ENCODE measurements at regions not wholly inside any gene's neighbourhood (a gene's known extent, or its start where the extent isn't known, plus 50 kb on each side); places are given as distances from the start of the nearest gene placed in this dataset.

DNA sequence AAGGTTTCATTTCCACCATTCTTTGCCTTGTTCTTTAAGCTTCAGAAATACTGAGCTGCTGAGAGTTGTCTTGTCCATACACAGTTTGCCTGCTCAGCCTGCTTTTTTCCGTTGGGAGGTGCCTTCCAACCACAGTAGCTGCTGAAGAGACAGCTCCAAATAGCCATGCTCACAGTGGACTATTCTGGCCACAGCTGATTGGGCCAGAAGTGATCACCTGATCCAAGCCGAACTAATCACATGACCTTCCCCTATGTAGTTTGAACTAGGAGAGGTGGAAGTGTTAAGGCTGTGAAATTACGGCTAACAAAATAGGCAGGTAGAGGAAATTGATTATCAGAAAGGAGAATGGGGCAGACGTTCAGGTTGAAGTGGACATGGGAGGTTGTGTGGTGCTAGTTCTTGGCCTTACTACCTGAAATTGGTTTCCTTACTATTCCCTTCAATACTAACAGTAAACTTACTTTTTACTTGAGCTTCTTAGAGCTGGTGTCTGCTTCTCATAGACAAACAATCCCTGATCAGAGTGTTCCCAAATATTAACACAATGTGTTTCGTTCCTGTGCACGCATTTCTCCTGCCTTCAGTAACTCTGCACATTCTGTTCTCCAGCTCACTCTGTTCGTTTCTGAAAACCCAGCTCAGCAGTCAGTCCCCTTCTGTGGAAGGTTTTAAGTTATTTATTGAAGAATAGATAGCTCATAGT is 136.1 kb downstream of the RWDD3 start:
- peak; percentile 1 for DNase-seq (ENCODE audit: extremely low read depth, low read depth)

DNA sequence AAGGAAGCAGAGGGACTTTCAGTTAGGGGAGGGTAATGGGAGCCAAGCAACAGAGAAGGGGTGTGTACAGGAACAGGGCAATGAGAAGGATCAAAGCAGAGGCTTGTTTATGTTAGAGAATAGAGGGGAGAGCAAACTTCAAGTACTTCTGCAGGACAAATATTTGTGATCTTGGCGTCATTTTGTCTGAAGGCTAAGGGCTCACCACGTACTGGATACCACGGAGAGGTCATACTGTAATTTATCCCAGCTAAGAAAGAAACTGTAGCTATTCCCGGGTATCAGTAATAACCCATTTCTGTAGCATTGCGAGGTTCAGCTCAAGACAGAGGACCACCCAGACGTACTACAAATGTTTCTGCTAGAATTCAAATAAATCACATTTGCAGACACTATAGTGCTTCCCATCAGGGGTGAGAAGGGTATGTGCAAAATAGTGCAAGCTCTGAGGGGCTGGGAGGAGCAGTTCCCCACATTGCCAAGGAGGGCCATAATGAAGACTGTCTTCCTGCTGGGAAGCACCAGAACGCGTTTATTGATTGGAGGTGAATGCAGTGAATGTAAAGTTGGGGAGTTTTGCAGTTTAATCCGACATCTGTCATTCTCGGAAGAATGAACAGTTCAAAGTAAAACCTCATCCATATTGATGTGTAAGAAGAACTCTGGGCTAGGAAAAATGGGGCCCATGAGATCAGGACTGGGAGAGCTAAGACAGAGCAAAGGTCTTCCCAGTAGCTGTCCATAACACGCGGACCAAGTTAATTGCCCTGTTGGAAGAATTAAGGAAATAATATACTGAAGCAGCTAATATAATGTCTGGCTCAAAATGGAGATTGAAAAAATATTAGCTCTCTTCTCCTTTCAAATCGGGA is 136.9 kb downstream of the RWDD3 start:
- DNase-seq (ENCODE audit: extremely low read depth, low read depth), result no peak

DNA sequence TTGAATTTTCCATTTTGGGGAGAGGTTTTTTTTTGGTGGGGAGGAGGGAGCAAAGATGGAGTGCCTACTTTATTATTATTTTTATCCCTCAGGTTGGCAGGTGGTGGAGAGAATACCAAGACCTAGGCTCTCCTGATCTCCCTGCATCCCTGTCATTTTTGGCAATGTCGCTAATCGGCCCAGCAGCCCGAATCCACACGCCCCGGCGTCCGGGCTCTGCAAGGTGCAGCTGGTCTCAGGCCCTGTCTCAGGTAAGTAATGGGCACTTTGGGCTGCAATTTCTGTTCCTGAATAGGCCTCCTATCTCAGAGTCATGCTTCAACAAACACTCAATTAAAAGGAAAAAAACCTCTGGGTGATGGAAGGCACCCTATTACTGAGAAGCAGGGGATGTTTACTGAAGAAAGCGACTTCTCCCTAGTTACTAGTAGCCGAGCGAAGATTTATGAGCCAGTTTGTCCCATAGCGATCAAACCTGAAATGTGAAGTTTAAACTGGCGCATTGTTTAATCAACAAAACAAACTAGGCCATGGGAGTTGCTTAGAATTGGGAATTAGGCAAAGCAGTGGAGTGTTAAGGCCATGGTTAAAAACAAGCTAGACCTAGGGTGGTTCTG is 137.8 kb downstream of the RWDD3 start:
- DNase-seq (ENCODE audit: extremely low read depth, low read depth), result no peak

DNA sequence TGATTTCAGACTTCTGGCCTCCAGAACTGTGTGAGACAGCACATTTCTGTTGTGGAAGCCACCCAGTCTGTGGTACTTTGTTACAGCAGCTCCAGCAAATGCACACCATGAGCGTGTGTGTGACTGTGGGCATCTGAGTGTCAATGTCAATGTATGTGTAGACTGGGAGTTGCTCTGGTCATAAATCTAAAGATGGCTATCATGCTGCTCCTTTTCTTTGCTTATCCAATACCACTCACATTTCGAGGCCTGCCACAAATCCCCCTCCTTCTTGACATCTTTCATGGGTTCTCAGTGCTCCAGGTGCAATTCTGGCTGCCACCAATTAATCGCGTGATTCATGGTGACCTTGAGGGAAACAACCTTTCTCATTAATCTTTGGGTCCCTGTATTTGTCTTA is 141.2 kb downstream of the RWDD3 start:
- no peak for DNase-seq (ENCODE audit: extremely low read depth, low read depth)

DNA sequence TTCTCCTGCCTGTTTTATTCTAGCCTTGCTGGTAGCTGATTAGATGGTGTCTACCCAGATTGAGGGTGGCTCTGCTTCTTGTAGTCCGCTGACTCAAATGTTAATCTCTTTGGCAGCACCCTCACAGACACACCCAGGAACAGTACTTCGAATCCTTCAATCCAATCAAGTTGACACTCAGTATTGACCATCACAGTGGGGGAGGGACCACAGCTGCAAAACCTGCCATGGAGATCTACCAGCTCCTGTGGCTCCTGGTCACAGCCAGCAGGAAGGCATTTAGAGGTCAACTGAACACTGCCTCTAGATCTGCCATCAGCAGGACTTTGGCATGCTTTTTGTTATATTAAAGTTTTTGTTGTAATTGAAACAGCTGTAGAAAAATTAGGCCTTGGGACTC is 146.9 kb downstream of the RWDD3 start:
- DNase-seq (ENCODE audit: extremely low read depth, low read depth), result no peak

DNA sequence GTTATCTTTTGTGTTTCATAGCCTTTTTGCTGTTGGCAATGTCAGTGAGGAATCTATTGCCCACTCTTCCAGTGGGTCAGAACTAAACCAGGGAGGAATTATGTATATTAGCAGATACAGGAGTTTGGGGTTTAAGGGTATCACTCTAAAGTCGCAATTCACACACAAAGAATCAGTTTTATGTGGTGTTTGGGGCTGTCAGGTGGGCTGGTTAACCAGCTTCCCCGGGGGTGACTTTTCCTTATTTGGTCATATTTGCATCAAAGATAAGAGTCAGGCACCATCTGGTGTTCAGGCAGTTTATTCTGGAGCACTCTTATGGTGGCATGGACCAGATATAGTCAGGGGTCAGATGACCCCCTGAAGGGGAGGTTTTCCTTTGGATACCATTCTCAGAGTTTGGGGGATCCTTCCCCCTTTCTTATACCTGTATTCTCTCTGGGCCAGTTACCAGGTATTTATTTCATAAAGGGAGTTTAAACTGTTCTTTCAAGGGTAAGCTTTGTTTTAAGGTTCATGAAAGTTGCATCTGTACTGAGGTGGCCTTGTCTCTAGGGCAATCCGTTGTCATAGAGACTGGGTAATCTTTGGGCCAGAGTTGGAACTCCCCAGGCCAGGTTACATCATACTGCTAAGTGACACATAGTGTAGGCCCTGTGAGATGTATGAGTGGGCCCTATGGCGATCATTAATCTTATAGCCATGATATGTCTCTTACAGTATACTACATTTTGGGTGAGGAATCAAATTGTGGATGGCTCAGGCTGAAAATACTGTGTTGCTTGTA is 148.2 kb downstream of the RWDD3 start:
- DNase-seq (ENCODE audit: extremely low read depth, low read depth), result no peak

DNA sequence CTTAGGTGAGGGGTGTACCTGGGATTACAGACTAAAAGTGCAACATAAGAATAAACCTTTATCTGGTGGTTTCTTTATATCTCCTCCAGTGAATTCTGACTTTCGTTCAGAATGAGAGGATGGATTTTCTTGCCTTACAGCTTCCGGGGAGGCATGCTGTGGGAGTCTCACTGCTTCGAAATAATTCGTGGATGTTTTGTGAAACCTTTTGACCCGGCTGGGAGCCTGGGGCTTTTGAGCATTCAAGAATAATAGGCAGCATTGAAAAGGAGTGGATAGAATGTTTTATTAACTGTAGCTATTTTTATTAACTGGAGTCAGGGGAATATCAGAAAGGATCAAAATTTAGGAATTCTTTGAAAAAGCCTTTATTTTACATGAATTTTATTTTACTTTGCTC is 149.1 kb downstream of the RWDD3 start:
- DNase-seq (ENCODE audit: extremely low read depth, low read depth), result no peak

DNA sequence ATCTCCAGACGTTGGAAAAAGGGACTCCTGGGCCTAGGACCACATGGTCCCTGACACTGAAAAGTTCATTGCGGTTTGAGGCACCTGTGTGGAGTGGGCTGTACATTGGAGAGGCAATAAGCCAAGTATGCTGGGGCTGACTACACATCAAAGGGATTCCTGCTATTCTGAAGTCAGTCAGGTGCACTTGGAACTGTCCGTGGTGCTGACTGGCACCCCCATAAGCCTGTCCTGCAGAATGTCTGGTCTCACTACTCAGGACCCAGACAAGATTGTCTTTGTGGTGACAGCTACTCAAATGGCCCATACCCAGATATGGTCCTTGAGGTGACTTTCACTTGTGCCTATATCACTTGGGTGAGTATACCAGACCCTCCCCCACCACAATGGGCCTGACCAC is 150.6 kb downstream of the RWDD3 start:
- no peak for DNase-seq (ENCODE audit: extremely low read depth, low read depth)

DNA sequence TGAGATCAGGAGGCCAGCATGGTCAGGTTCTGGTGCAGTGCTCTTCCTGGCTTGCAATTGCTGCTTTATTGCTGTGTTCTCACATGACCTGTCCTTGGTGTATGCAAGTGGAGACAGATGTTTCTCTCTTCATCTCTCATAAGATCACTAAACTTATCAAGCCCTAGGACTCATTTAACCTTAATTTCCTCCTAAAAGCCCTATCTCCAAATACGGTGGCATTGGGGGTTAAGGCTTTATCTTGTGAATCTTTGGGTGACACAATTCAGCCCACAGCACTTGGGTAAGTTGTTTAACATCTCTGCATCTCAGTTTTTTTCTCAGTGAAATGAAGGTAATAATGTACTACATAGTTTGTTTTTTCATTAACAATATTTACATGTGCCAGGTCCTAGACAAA is 152.4 kb downstream of the RWDD3 start:
- no peak for DNase-seq (ENCODE audit: extremely low read depth, low read depth)

DNA sequence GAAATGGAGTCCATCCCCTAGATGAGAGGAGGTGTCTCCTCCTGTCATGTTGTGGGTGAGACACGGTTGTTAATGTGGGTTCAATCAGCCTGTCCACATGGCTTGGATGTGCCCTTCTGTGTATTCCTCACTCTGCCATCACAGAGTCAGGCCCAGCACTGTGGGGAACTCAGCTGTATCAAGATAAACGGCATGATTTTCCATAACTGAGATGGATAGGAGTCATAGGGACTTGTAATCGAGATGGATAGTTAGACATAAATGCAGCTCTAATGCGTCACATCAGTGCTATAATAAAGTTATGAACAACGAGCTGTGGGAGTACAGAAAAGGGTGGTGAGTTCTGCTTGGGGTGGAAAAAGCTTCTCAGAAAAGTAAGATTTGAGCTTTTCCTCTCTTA is 152.9 kb downstream of the RWDD3 start:
- no peak for DNase-seq (ENCODE audit: extremely low read depth, low read depth)

DNA sequence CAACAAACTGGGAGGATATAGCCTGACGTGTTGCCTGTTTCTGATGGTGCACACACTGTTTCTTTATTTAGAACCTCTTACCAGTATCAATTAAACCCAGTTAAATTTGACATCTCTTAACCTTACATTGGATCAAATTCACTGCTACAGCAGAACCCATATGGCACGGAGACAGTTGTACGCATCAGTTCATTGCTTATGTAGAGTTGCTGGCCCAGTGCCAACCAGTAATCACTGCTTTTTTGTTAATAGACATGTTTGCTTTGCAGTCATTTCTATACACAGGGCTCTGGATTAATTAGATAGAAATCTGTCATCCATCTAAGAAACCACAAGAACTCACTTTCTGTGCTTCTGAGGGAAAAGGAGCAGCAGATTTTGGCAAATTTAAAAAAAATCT is 154.0 kb downstream of the RWDD3 start:
- DNase-seq (ENCODE audit: extremely low read depth, low read depth), result no peak

DNA sequence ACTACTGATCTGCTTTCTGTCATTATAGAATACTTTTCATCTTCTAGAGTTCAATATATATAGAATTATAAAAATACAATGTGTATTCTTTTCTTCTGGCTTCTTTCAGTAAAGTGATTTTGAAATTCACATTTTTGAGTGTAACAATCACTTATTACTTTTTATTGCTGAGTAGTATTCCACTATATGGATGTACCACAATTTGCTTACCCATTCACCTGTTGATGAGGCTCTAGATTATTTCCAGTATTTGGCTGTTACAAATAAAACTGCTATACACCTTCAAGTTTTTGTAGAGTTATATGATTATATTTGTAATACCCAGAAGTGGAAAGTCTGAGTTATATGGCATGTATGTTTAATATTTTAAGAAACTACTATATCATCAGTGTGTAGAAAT is 159.4 kb downstream of the RWDD3 start:
- no peak for DNase-seq (ENCODE audit: extremely low read depth, low read depth)

DNA sequence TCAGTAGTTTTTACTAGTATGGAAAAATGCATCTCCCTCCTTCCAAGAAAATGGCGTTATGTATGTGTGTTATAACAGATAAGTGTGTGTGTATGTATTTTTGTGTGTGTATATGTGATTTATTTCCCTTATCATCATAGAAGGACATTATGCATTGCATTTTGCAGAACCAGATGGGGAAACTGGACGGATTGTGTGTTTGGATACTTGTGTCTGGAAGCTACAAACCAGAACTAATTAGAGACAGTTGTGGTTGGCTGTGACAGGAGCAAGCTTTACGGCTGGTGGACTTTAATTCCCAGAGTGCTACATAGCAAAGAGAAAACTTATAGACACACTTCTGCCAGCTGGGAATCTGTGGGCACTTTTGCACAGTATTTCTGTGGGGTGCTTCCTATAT is 162.5 kb downstream of the RWDD3 start:
- DNase-seq (ENCODE audit: extremely low read depth, low read depth), result no peak

DNA sequence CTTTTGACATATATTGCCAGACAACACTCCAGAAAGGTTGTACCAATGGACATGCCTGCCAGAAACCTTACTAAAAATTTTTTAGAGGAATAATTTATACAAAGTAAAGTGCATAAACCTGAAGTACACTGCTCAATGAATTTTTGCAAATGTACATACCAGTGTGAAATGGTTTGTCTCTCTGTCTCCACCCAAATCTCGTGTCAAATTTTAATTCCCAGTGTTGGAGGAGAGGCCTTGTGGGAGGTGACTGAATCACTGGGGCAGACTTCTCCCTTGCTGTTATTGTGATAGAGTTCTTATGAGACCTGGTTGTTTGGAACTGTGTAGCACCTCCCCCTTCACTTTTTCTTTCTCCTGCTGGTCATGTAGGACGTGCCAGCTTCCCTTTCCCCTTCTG is 168.8 kb downstream of the RWDD3 start:
- no peak for DNase-seq (ENCODE audit: extremely low read depth, low read depth)

DNA sequence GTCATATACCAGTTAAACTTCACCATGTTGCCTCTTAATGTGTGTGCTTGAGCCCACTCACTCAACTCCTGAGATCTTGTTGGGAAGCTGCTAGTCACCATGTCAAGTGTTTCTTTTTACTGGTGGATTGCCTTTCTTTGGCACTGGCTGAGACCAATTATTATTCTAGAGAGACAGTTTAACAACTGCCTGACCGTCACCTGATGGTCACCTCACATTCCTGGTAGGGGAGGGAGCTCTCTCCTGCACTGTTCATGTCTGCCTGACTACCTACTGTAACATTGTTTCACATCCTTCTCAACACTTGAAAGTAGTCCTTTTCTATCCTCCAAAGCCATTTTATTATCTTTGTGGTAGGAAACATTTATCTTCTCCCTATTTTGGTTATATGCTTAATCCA is 172.3 kb downstream of the RWDD3 start:
- DNase-seq (ENCODE audit: extremely low read depth, low read depth), result no peak

DNA sequence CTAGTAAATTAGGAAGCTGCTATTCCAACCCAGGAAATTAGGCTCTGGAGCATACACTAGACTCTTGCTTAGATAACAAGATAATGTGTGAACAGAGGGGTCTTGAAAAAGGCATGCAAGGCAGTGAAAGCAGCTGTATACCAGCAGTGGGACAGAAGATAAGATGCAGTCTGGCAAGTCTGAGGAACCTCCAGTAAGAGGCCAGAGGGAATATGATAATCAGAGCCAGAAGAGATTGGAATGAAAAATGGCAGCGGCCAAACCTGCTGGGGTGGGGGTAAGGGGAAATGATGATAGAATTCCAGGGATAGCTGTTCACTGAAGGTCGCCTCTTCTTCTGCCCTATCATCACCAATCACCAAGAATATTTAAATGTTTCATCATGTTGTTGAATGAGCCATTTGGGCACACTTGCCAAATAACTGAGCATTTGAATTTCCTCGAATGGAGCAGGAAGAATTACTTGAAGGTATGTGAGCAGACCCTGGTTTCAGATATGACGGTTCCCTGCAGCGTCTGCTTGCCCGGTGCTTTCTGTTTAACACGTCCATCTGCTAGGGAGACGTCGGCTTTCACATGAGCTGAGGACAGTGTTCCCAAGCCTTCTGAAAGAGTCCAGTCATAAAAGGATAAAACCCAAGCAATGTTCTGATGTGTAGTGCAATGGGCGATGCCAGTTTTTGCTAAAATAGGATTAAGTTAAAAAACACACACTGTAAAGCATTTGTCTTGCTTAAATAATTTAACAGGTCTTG is 173.3 kb downstream of the RWDD3 start:
- no peak for DNase-seq (ENCODE audit: extremely low read depth, low read depth)

DNA sequence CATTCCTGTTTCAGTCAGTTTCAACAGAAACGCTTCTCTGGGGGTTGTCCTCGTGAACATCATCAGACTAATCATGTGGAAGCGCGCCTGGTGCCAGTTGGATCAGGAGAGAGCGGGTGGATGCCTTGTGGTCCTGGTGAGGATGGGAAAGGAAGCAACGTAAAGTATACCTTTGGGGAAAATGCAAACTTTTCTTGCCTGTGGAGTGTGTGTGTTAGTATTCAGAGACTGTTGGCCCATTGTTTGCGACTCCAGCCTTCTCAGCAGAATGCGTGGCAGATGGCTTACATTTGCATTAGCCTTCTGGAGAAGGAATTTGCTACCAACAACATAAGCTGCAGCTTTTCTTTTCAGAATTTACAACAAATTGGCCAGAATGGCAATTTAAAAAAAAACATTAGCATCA is 173.9 kb downstream of the RWDD3 start:
- DNase-seq (ENCODE audit: extremely low read depth, low read depth), result no peak

DNA sequence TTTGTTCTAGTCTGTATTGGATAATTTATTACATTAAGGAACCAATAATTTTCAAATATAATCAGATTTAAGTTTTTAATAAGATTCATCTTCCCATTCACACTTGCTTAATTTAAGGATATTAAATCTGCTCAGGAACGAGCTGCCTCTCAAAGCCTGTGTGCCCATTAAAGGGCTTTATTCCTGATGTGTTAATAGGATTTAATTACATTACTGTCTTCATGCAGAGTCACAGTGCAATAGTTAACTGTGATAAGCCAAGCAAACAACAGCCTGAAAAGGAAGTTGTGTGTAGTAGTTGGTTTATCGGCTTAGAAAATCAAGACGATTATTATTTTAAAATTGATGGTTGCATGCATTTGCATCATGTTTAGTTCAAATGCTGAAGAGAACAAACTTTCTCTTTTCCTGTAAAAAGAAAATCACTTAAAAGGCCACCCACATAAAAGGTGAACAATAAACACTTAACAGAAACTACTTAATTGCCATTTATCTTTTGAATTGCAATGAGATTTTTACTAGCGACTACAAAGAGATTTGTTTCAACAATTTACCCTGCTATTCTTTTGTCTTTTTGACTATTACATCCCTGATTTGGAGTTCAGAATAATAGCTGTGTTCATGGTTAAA is 174.6 kb downstream of the RWDD3 start:
- DNase-seq (ENCODE audit: extremely low read depth, low read depth), result no peak

DNA sequence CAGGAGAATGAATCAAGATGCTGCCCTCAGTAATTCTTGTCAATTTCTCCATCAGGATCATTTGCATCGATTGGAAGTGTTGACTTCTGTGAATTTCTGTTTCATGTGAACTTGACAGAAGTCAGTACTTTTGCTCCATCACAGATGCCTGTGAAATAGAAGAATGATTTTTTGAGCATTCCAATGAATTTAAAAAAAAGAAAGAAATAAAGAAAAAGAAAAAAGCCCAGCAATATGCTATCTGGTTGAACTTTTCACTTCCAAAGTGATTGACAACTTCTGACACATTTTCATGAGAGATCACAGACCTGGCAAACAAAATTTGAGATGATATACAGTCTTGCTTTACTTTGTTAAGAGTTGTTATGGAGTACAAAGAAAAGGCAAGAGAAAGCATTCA is 175.3 kb downstream of the RWDD3 start:
- no peak for DNase-seq (ENCODE audit: extremely low read depth, low read depth)

DNA sequence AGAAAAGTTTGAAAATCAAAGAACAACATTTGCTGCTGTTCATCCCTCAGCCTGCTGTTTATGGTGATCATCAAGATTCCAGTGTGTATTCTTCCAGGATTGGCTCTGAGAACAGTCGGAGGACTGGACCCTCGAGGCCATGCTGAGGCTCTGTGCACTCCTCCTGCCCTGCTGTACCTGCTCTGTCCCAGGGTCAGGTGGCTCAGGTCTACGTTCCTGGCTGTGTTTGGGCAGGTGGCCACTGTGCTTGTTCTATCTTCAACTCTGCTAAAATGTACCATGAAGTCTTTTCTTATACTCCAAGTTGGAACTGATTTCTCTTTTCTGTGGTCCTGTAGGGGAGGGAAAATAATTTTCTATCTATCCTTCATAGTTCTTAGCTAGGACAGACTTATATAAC is 175.9 kb downstream of the RWDD3 start:
- DNase-seq (ENCODE audit: extremely low read depth, low read depth), result no peak
